Right ventricle myocardium superior (tissue), 1 donor: ENCODE measurements at regions not wholly inside any gene's neighbourhood (a gene's known extent, or its start where the extent isn't known, plus 50 kb on each side); places are given as distances from the start of the nearest gene placed in this dataset.
"Not testable (repeated sequence)": the region's sequence is repeated elsewhere in the genome, so short reads cannot be mapped to it uniquely, and the experiment has no call there.

Experiments
- ATAC-seq: fragments of 200-7000 bp; cut with Tn5 transposase; one replicate; pipeline ENCODE4 v1.9.1; 2020; ENCODE audit warnings: mild to moderate bottlenecking; ENCODE audit not compliant: poor library complexity
- DNase-seq: peaks from one replicate; pipeline ENCODE4 v3.0.0-alpha.2; 2020
- intact Hi-C: fragments of 100-400 bp; cut with DNase I; formaldehyde crosslinking; loops from one replicate; pipeline ENCODE4 v1.11.2; 2022
- donor health status: DM: no; HTN: yes; CAD: no; lungs with severe emphysema.

DNA sequence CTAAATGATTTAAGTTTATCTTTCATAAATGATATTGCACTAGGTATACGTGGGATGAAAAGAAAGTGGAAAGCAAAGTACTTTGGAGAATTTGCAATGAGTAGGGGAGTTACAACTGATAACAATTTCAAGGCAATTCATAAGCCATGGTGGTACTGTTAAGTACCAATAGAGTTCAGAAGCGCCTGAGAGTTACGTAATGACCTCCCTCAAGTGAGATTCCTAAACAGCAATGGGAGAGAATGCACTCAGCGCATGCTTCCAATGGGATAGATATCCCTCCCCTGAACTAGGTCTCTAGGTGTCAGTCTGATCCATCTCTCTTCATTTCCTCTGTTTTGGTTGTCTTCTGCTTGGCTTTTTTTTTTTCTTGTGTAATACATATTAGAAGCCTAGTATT is 249.3 kb downstream of the NNT start:
- ATAC-seq (no peak), DNase-seq (no peak)
- intact Hi-C loops = no loop called here

DNA sequence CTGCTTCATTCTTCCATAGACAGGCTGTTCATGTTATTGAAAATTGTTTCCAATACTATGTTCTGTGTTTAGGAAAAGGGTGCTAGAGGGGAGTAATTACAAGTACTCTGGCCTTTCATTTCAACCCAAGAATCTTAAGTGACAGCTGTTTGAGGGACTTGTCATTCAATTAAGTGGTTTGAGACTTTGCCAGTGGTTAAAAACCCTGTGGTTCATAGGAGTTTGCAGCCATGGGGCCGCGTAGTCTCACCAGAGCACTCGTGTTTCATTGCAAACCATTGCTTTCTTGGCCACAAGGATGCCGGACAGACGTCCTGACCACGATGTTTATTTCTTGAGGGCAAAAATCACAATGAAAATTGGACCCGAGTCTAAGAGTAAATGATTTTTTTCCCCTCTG is 248.8 kb downstream of the NNT start:
- DNase-seq = no peak
- ATAC-seq = no peak
- intact Hi-C loops = no loop called here

DNA sequence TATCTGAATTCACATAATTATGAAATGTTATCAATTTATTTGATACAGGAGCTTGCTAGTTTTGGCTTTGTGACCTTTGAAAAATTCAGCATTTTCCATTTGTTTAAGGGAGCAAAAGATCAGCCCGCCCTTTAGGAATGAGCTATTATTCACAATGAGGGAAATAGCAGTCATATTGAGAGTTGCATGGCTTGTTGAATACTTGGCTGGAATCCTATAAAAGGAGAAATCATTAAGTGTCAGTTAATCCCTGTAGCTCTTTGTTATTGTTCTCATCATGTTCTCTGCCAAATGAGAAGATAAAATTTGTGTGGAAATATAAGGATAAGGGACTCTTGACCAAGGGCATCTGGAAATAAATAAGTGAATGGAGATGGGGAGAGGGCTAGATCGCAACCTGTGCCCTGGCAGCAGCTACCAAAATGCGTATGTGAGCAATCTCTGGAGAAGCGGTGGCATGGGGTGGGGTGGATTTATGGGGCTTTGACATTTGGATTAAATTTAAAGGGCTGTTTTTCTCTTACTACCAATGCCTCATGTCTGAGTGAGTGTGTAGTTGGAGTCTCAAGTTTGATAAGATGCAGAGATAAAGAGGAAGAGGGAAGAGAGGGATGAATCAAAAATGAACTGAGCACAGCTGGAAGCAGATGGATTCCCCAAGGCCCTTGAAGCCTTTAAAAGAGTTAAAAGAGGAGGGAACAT is 237.6 kb downstream of the NNT start:
- ATAC-seq (peak; percentile 65), DNase-seq (peak; percentile 36)
- intact Hi-C loops = no loop called here

DNA sequence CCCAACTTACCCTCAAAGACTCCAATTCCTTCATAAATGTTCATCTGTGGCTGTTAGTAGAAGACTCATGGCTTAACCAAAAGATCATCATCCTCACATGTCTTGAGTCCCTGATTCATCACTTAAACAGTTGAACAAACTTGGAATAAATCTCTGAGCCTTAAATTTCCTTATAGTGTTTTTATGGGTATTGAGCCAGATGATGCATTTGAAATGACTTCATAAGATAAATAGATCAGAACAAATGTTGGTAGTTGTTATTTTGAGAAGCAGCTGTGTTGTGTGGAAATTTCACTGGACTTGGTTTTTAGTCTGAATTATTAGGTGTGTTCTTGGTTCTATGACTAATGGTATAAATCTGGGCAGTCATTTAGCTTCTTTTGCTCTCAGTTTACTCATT is 236.2 kb downstream of the NNT start:
- ATAC-seq = no peak
- intact Hi-C loops = no loop called here
- DNase-seq = no peak

DNA sequence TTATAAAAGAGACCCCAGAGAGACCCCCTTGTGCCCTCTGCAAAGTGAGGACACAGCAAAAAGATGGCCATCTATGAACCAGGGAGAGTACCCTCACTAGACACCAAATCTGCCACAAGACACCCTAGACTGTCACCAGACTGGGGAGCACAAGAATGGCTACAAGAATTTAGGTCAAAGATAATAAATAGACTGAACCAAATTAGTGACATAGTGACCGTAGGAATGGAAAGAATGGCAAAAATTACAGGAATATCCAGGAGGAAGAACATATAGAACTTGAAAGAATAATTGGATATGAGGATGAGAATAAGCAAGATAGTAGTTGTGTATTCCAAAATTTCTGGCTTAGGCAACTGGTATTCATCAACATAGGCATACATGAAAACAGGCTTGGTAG is 235.0 kb downstream of the NNT start:
- ATAC-seq (no peak), DNase-seq (no peak)
- intact Hi-C loops = no loop called here

DNA sequence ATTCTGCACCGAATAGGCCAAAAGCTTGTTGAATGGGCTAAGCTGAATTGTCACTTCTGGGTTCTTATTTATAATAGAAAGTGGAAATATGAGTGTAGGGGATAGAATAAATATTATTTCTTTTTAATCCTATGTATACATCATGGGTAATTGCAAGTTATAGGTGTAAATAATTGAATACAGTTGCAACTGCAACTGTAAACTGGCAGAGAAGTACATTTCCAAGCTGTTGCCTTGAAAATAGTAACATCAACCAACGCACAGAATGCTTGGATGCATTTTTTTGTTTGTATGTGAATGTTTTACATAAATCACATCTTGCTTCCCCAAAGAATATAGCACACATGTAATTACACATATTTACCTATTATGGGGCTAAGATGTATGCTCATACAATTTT is 234.1 kb downstream of the NNT start:
- ATAC-seq (no peak), DNase-seq (no peak)
- intact Hi-C loops = no loop called here

DNA sequence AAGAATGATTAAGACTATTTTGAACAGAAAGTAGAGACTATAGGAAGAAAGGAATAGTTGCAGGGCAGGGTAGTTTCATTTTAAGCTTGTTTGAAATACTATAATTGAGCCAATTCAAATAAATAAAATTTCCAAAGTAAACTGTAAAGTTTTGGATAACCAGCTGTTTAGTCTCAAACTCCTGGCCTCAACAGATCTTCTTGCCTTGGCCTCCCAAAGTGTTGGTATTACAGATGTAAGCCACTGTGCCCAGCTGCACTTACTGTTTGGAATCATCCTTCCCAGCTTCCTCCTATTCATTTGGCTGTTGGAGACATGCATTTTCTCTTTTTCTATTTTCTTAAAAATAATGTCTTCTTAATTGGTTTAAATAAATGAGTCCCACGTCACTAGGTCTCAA is 231.0 kb downstream of the NNT start:
- no peak for ATAC-seq
- intact Hi-C loops = no loop called here
- DNase-seq = no peak

DNA sequence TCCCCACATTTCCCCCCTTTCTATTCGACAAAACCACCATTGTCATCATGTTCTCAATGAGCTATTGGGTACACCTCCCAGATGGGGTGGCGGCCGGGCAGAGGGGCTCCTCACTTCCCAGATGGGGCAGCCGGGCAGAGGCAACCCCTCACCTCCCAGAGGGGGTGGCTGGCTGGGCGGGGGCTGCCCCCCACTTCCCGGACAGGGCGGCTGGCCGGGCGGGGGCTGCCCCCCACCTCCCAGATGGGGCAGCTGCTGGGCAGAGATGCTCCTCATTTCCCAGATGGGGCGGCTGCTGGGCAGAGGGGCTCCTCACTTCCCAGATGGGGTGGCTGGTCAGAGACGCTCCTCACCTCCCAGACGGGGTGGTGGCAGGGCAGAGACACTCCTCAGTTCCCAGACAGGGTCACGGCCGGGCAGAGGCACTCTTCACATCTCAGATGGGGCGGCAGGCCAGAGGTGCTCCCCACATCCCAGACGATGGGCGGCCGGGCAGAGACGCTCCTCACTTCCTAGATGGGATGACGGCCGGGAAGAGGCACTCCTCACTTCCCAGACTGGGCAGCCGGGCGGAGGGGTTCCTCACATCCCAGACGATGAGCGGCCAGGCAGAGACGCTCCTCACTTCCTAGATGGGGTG is 221.5 kb downstream of the NNT start:
- intact Hi-C loops, ATAC-seq: not testable (repeated sequence)
- peak; percentile 30 for DNase-seq

DNA sequence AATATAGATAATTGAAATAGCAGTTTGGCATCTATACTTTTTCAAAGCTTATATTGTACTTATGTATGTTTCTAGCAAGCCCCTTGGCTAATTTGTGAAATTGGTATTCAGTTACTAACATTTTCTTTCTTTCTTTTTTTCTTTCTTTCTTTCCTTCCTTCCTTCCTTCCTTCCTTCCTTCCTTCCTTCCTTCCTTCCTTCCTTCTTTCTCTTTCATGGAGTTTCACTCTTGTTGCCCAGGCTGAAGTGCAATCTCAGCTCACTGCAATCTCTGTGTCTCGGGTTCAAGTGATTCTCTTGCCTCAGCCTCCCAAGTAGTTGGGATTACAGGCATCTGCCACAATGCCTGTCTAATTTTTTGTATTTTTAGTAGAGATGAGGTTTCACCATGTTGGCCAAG is 215.4 kb downstream of the NNT start:
- intact Hi-C loops, DNase-seq, ATAC-seq: not testable (repeated sequence)

DNA sequence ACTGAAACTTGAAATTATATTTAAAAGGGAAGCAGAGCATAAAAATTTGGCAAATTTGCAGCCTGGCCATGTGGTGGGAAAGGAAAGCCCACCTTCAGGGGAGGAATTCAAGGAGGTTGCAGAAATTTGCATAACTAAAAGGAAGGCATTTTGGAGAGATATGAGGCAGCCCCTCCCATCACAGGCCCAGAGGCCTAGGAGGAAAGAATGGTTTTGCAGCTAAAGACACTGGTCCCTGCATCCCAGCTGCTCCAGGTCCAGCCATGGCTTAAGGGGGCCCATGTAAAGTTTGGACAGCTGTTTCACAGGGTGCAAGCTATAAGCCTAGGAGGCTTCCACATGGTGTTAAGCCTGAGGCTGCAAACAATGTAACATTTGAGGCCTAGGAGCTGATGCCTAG is 212.5 kb downstream of the NNT start:
- intact Hi-C loops = no loop called here
- ATAC-seq (no peak), DNase-seq (no peak)

DNA sequence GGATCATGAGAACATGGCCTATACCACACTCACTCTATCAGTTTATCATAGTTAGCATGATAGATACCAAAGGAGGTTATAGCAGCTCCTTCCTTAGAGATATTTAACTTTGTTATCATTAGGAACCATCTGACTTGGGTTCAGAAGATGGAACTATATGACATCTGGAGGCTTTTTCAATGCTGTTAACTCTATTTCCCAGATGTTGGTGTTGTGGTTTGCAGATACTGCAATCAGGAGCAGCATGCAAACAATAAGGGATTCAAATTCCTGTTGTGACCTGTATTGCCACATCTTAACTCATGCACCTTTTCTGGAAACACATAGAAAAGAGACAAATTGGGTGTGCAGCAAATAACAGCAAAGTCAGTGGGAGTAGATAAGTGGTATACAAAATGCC is 201.7 kb downstream of the NNT start:
- DNase-seq = no peak
- ATAC-seq = no peak
- intact Hi-C loops = no loop called here

DNA sequence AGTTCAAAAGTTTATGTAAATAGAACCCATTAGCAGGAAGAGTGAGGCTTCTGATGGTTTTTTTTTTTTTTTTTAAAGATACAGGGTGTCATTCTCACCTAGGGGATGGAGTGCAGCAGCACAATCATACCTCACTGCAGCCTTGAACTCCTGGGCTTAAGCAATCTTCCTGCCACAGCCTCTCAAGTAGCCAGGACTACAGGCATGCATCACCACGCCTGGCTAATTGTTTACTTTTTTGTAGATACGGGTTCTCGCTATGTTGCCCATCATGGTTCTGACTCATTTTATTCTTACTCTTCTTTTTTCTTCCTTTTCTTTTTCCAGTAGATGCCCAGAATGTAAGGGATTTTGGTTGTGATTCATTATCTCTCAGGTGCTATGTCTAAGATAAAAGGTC is 201.1 kb downstream of the NNT start:
- DNase-seq (no peak), ATAC-seq (no peak)
- intact Hi-C loops = no loop called here

DNA sequence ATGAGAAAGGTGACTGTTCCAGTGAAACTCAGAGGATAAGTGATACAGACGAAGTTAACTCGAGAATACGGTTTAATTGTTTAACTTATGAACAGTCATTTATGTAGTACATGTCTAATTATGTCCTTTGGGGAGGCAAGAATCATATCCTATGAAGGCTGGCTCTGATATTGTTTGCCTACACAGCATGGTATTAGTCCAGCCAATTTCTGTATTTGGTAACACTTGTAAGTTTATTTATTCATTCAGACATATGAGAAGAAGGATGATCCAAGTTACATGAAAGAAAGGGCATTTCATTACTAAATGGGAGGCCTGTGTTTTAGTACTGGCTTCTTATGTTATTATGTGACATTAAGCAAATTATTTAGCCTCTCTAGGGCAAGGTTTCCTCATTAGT is 199.7 kb downstream of the NNT start:
- ATAC-seq = no peak
- intact Hi-C loops = no loop called here
- DNase-seq = no peak

DNA sequence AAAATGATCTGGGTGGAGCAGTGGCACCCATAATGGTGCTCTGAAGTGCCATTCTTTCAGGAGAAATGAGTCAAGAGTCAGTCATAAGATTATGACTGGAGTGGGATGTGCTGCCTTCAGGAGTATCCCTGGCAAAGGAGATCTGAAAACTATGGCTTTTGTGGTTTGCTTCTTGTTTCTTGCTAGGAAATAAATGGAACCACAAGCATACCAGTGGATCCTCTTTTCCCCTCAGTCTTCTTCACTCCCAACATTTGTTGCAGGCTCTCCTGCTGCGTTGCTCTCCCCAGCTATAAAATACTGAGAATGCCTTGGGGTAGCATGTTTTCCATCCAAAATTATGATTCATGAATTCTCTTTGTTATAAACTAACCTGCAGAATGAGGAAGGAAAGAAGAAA is 199.1 kb downstream of the NNT start:
- DNase-seq = no peak
- no peak for ATAC-seq
- intact Hi-C loops = no loop called here

DNA sequence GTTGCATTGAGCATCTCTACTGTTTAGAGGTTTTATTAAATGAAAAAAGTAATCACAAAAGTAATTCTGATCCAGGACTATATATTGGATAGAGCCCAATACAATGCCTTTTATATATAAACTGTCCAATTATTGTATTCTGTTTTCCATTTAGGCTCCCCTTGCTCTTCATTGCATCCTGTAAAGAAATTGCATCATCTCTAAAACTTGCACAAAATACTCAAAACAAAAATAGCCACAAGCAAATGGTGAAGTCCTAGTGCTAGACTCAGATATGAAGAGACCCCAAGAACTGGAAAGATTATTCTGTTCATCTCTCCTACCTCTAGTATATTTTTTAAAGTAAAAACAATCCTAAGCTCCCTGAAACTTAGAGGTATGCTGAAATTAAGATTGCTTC is 195.8 kb downstream of the NNT start:
- intact Hi-C loops = no loop called here
- no peak for ATAC-seq
- DNase-seq = no peak

DNA sequence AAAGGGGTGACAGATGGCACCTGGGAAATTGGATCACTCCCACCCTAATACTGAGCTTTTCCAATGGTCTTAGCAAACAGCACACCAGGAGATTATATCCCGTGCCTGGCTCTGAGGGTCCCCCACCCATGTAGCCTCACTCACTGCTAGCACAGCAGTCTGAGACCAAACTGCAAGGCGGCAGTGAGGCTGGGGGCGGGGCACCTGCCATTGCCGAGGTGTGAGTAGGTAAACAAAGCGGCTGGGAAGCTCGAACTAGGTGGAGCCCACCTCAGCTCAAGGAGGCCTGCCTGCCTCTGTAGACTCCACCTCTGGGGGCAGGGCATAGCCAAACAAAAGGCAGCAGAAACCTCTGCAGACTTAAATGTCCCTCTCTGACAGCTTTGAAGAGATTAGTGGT is 188.9 kb downstream of the NNT start:
- not testable (repeated sequence) for DNase-seq, ATAC-seq

DNA sequence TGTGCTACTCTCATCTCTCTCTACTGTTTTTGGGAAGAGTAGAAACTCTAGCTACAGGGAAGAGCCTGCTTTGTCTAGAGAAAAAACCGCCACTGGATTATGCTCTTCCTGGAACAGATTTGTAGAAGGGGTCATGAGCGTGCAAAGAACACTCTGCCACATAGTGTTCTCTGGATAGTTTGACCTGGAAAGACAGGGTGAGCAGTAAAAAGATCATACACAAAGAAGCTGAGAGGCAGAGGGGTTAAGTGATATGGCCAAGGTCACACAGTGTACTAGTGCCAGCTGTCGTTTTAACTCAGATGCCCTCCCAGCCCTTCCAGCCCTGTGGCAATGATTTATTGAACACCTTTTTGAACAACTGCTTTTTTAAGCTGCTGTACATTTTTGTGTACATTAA is 182.2 kb downstream of the NNT start:
- DNase-seq (no peak), ATAC-seq (peak; percentile 86)
- intact Hi-C loops = no loop called here

More for the DNA sequence above, 188.9 kb downstream of the NNT start:
- intact Hi-C loops = not testable (repeated sequence)

DNA sequence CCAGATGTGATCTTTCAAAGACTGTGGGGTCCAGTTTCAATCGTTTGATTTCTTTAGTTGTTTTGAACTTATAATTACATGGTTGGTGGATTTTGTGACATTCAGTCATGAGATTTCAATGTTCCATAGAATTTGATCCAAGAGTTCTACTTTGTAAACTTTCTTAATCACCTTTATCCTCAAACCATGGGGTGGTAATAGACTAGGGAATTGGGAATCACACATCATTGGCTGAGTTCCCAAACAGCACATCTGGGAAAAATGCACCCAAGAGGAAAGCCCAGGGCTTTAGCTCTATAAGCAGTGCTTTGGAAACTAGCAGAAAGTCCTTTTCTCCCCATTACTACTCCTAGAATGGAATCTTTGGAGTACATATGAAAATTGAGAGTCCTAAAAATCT is 177.6 kb downstream of the NNT start:
- intact Hi-C loops = no loop called here
- ATAC-seq (no peak), DNase-seq (no peak)

DNA sequence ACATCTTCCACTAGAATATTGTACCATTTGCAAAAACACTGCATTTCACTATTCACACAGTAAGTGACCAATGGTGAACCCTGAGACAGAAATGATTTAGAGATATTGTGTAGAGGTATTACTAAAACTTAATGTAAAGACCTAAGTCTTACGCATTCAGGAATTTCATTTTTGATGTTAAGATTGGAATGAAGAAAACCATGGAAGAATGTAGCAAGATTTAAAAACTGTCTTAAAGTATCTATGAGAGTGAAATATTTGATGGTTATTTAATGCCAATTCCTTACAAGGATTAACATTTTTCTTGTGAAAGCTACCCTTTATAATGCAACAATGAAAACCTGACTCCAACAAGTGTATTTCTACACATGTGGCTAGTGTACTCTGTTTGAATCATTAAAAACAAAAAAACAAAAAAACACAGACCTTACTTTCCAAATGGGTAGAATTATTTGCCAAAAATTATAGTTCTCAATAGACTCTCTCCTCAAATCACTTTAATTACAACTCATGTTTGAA is 172.0 kb downstream of the NNT start:
- intact Hi-C loops = no loop called here
- ATAC-seq = no peak
- no peak for DNase-seq

DNA sequence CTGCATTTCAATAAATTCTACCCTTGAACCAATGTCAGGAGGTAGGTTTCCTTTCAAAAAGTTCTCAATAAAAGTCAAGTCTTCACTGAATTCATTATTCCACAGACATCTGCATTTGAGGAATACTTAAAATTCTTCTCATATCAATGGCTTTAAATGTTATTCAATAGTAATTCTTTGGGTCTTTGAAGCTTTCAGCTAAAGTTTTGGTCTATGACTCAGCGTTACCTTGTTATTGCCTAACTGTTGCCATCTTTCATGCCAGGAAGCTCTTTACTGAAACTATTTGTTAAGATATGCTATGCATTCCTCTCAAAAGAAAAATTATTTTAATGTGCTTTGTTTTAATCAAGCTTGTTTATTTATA is 170.5 kb downstream of the NNT start:
- intact Hi-C loops = no loop called here
- ATAC-seq = no peak
- no peak for DNase-seq
